HUES64 (cell line): ENCODE measurements at regions not wholly inside any gene's neighbourhood (a gene's known extent, or its start where the extent isn't known, plus 50 kb on each side); places are given as distances from the start of the nearest gene placed in this dataset.

Source experiments
- H3K27ac ChIP-seq: 2 replicates; pipeline ENCODE4 v1.7.0; 2013; ENCODE audit warnings: low read depth, low read length, inconsistent platforms
- H3K27me3 ChIP-seq: 2 replicates; pipeline ENCODE4 v1.6.1; 2013; ENCODE audit warnings: mild to moderate bottlenecking, low read length; ENCODE audit not compliant: insufficient read depth
- H3K36me3 ChIP-seq: 2 replicates; pipeline ENCODE4 v1.6.1; 2013; ENCODE audit warnings: mild to moderate bottlenecking, low read length; ENCODE audit not compliant: insufficient read depth
- H3K4me1 ChIP-seq: 2 replicates; pipeline ENCODE4 v1.6.1; 2013; ENCODE audit warnings: mild to moderate bottlenecking, low read length, moderate library complexity; ENCODE audit not compliant: insufficient read depth
- H3K4me3 ChIP-seq: 2 replicates; pipeline ENCODE4 v1.5.1; 2013; ENCODE audit warnings: mild to moderate bottlenecking, low read length, moderate library complexity
- H3K9ac ChIP-seq: 2 replicates; pipeline ENCODE4 v1.6.1; 2013; ENCODE audit warnings: mild to moderate bottlenecking, low read depth, low read length
- H3K9me3 ChIP-seq: 2 replicates; pipeline ENCODE4 v1.6.1; 2013; ENCODE audit warnings: low read depth, low read length; ENCODE audit not compliant: insufficient read depth
- WGBS: fragments of 150-250, 120-280 bp; methylation state at CpG from one replicate; pipeline ENCODE4 v1.1.7; 2013; ENCODE audit warnings: missing lambda C conversion rate; 5-methylcytosine and 5-hydroxymethylcytosine counted together

DNA sequence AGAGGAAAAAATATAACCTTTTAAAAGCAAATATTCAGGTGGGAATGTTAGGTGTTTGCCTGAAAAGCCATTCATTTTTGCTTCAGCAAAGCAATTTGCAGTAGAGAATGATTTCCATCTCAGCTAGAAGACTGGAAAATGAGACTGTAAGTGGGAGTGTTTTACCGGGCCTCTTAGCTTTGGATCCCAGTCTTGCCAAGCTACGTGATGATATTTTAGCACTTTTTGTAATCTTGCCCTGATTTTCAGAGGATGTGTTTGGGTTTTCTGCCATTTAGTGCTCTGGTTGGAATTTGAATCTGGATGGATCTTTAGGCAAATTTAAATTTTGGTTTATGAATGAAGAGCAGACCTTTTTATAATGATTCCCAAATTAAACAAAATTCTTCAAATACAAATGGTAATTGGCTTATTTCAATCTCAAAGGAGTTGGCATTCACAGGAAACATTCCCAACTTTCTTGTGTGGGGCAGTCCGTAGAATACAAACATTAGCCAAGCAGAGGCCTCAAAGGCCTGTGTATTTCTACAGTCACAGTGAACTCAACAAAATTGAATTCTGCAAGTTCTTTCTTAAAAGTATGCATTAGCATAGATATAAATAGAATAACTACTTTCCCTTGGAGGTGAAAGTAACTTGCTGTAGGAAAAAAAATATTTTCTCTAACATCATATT, 646.4 kb downstream of the CDY2B start:
- H3K4me1 ChIP-seq = peaks cover 41% of the 10 kb centered on the region
- no peak overlapping the region; the same call in 1 of the 2 replicates for H3K4me3 ChIP-seq
- H3K27me3 ChIP-seq = no peaks in the 10 kb centered on the region
- peak overlapping the region; percentile 98 for H3K27ac ChIP-seq
- H3K36me3 ChIP-seq = no peaks in the 10 kb centered on the region
- no peaks in the 10 kb centered on the region for H3K9me3 ChIP-seq
- WGBS = 11% methylated on average over 3 of the region's 3 CpGs
- H3K9ac ChIP-seq = peak overlapping the region; percentile 52

DNA sequence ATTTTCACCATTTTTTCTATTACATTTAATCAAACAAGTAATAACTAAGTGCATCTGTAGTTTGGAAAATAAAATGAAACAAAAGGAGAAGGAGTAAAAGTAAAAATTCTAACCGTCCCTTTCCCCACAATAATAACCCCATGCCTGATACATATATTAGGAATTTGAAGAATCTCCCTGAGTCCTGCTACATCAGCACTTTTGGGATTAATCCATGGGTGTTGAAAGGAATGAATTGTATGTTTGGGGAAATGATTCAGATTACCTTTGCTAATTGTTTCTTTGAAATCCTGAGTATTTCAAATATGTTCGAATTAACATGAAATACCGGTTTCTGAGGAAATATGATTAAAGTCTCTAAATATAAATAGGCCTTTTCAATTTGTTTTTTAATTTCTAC, 648.0 kb downstream of the CDY2B start:
- Histone ChIP-seq H3K9me3 (no peaks in the 10 kb centered on the region), H3K4me3 (no peak overlapping the region), H3K9ac (no peak overlapping the region), H3K36me3 (no peaks in the 10 kb centered on the region), H3K27ac (peak overlapping the region; percentile 98; the same call in 1 of the 2 replicates), H3K4me1 (peaks cover 41% of the 10 kb centered on the region), H3K27me3 (no peaks in the 10 kb centered on the region)
- no CpG with 5 or more reads among the region's 3 CpGs for WGBS

- no CpG with 5 or more reads among the region's 1 CpG for WGBS
- Histone ChIP-seq H3K27me3 (no peaks in the 10 kb centered on the region), H3K9me3 (no peaks in the 10 kb centered on the region), H3K4me3 (no peak overlapping the region), H3K4me1 (no peaks in the 10 kb centered on the region), H3K9ac (no peak overlapping the region), H3K27ac (no peak overlapping the region), H3K36me3 (no peaks in the 10 kb centered on the region)
Observed at GRCh38 chrY:17223502-17223901, 656.5 kb downstream of the CDY2B start.

GRCh38 chrY:17202395-17202794, 677.6 kb downstream of the CDY2B start:
- no peaks in the 10 kb centered on the region for H3K27me3 ChIP-seq
- no peak overlapping the region for H3K27ac ChIP-seq
- H3K9me3 ChIP-seq = no peaks in the 10 kb centered on the region
- H3K9ac ChIP-seq = no peak overlapping the region
- WGBS = 83% methylated on average over 1 of the region's 3 CpGs
- H3K4me1 ChIP-seq = no peaks in the 10 kb centered on the region
- H3K4me3 ChIP-seq = no peak overlapping the region
- no peaks in the 10 kb centered on the region for H3K36me3 ChIP-seq

GRCh38 chrY:17184299-17184698, 695.7 kb downstream of the CDY2B start:
- Histone ChIP-seq H3K27ac (no peak overlapping the region), H3K27me3 (no peaks in the 10 kb centered on the region), H3K36me3 (no peaks in the 10 kb centered on the region), H3K4me3 (no peak overlapping the region), H3K9ac (no peak overlapping the region), H3K9me3 (no peaks in the 10 kb centered on the region), H3K4me1 (no peaks in the 10 kb centered on the region)

DNA sequence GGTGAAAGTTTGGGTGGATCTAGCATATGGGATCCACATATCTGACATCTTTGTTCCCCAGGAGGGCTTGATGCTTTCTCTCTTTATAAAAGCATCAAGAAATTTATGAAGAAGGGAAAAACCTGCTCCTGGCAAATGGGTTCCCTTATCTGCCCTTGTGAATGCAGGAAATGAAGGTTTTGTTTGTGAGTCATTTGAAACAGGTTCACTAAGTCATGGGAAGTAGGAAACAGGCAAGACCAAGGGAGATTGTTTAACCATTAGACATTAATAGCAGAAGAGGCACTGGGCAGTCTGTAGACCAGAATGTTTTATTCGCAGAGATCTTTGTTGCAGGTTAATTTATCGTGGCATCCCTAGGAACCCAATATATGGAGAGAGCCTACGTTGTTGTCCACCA, 713.1 kb downstream of the CDY2B start:
- 96% methylated on average over 3 of the region's 3 CpGs for WGBS
- Histone ChIP-seq H3K27me3 (no peaks in the 10 kb centered on the region), H3K9me3 (no peaks in the 10 kb centered on the region), H3K27ac (no peak overlapping the region), H3K36me3 (no peaks in the 10 kb centered on the region), H3K4me3 (no peak overlapping the region), H3K4me1 (no peaks in the 10 kb centered on the region), H3K9ac (no peak overlapping the region)

DNA sequence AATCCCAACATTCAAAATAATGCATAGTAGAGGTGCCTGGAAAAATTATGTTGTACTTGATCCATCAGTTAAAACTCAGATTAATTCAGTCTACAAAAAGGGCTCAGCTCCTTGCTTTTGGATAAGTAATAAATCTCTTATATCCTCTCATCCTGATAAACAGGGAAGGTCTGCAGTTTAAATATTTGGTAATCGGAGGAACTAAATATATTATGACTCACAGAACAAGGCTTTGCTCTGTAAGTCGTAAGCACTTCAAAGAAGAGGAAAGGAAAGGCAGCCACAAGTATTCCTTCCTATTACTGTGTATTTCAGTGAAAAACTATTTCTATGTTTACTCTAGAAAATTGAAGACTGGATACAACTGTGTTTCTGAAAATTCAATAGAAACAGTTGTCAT, 757.9 kb downstream of the CDY2B start:
- Histone ChIP-seq H3K9ac (no peak overlapping the region), H3K27ac (no peak overlapping the region), H3K27me3 (no peaks in the 10 kb centered on the region), H3K4me1 (no peaks in the 10 kb centered on the region), H3K9me3 (no peaks in the 10 kb centered on the region), H3K36me3 (no peaks in the 10 kb centered on the region), H3K4me3 (no peak overlapping the region)
- WGBS = no CpG with 5 or more reads among the region's 2 CpGs

GRCh38 chrY:17085303-17085702, 794.7 kb downstream of the CDY2B start:
- H3K9me3 ChIP-seq = no peaks in the 10 kb centered on the region
- H3K27ac ChIP-seq = no peak overlapping the region
- no peaks in the 10 kb centered on the region for H3K4me1 ChIP-seq
- H3K27me3 ChIP-seq = no peaks in the 10 kb centered on the region
- H3K9ac ChIP-seq = no peak overlapping the region
- H3K36me3 ChIP-seq = no peaks in the 10 kb centered on the region
- no peak overlapping the region for H3K4me3 ChIP-seq

- Histone ChIP-seq H3K4me1 (no peaks in the 10 kb centered on the region), H3K9me3 (0 out of 2 replicates have a peak, but pooled peaks cover 4% of the 10 kb centered on the region), H3K4me3 (no peak overlapping the region), H3K27me3 (no peaks in the 10 kb centered on the region), H3K27ac (no peak overlapping the region), H3K9ac (no peak overlapping the region), H3K36me3 (no peaks in the 10 kb centered on the region)
- 87% methylated on average over 3 of the region's 3 CpGs for WGBS
Observed at GRCh38 chrY:17079887-17080286, 800.1 kb downstream of the CDY2B start.

DNA sequence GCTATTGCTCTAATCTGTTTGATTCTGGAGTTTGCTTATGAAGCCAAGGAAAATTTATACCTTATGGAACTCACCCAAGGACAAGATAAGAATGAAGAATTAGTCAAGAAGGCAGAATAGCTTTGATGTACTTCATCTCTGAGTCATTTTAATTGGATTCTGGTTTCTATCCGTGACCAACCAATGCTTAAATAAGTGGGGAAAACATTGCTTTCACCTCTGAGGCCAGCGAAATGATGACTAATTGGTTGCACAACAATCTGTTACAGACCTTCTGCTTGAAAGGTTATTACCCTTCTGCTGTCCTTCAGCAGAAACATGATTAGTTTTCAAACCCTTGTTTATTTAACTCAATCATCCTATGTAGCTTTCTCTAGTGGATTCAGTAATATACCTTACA, 812.7 kb downstream of the CDY2B start:
- H3K36me3 ChIP-seq = no peaks in the 10 kb centered on the region
- no peak overlapping the region for H3K9ac ChIP-seq
- H3K27me3 ChIP-seq = no peaks in the 10 kb centered on the region
- 85% methylated on average over 2 of the region's 2 CpGs for WGBS
- no peaks in the 10 kb centered on the region for H3K4me1 ChIP-seq
- H3K27ac ChIP-seq = no peak overlapping the region
- no peak overlapping the region for H3K4me3 ChIP-seq
- H3K9me3 ChIP-seq = no peaks in the 10 kb centered on the region

- Histone ChIP-seq H3K36me3 (no peaks in the 10 kb centered on the region), H3K4me1 (no peaks in the 10 kb centered on the region), H3K9ac (peak overlapping the region; percentile 8; the same call in 1 of the 2 replicates), H3K27ac (peak overlapping the region; percentile 95), H3K4me3 (no peak overlapping the region), H3K9me3 (no peaks in the 10 kb centered on the region), H3K27me3 (no peaks in the 10 kb centered on the region)
Observed at GRCh38 chrY:17053041-17053440, 827.0 kb downstream of the CDY2B start.

DNA sequence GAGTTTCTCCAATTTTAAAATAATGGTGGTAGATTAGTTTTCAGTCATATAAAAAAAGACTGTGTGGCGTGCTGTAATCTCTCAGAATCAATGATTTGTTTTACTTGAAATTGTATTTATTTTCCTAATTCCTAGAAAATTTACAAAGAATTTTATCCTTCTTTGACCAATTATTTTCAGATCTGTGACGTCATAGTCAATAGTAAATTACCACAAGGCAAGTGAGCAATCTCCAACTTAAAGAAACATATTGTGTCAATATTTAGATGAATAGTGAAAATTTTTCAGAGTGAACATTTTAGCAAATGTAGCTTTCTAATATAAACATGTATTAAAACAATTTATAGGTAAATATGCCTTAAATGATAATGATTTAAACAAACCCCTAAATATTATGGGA, 829.6 kb downstream of the CDY2B start:
- Histone ChIP-seq H3K9ac (no peak overlapping the region), H3K36me3 (no peaks in the 10 kb centered on the region), H3K4me3 (no peak overlapping the region), H3K27me3 (no peaks in the 10 kb centered on the region), H3K4me1 (no peaks in the 10 kb centered on the region), H3K27ac (no peak overlapping the region), H3K9me3 (no peaks in the 10 kb centered on the region)
- no CpG with 5 or more reads among the region's 2 CpGs for WGBS
